IMR-90 (cell line): ENCODE measurements at regions not wholly inside any gene's neighbourhood (a gene's known extent, or its start where the extent isn't known, plus 50 kb on each side); places are given as distances from the start of the nearest gene placed in this dataset.

Experiments
- BHLHE40 ChIP-seq: fragments of 150-350 bp; IDR thresholded peaks from 2 replicates; pipeline ENCODE4 v1.6.1; 2016; ENCODE audit warnings: mild to moderate bottlenecking, low read depth, low read length
- CEBPB ChIP-seq: IDR thresholded peaks from 2 replicates; pipeline ENCODE4 v1.6.1; 2012; ENCODE audit warnings: low read depth, low read length, improper control_type of control experiment
- CHD1 ChIP-seq: IDR thresholded peaks from 2 replicates; pipeline ENCODE4 v1.6.1; 2012; ENCODE audit warnings: low read depth, low read length, improper control_type of control experiment
- FOS ChIP-seq: fragments of 150-350 bp; IDR thresholded peaks from 2 replicates; pipeline ENCODE4 v1.6.1; 2016; ENCODE audit warnings: low read depth, low read length
- MAFK ChIP-seq: IDR thresholded peaks from 2 replicates; pipeline ENCODE4 v1.6.1; 2012; ENCODE audit warnings: low read depth, low read length, improper control_type of control experiment
- MAZ ChIP-seq: IDR thresholded peaks from 2 replicates; pipeline ENCODE4 v1.6.1; 2012; ENCODE audit warnings: low read depth, mild to moderate bottlenecking, low read length, improper control_type of control experiment, moderate library complexity, borderline replicate concordance
- MXI1 ChIP-seq: IDR thresholded peaks from 2 replicates; pipeline ENCODE4 v1.6.1; 2012; ENCODE audit warnings: low read depth, mild to moderate bottlenecking, low read length, moderate library complexity, borderline replicate concordance
- POLR2A ChIP-seq: IDR thresholded peaks from 2 replicates; pipeline ENCODE4 v1.6.1; 2012; ENCODE audit warnings: mild to moderate bottlenecking, low read depth, low read length
- RAD21 ChIP-seq: IDR thresholded peaks from 2 replicates; pipeline ENCODE4 v1.6.1; 2012; ENCODE audit warnings: low read length, improper control_type of control experiment
- RFX5 ChIP-seq: IDR thresholded peaks from 2 replicates; pipeline ENCODE4 v1.8.0; 2012; ENCODE audit warnings: low read depth, mild to moderate bottlenecking, low read length, moderate library complexity
- SMC3 ChIP-seq: fragments of 150-350 bp; IDR thresholded peaks from 2 replicates; pipeline ENCODE4 v1.6.1; 2016; ENCODE audit warnings: low read depth, mild to moderate bottlenecking, antibody characterized with exemption, low read length, moderate library complexity
- TF ChIP-seq, protein P1 (sequence below): conservative IDR thresholded peaks from 2 replicates; pipeline ENCODE4 v1.5.1; 2012; ENCODE audit warnings: mild to moderate bottlenecking, low read depth, low read length, improper control_type of control experiment
- TF ChIP-seq, protein P2 (sequence below): fragments of 150-350 bp; IDR thresholded peaks from 2 replicates; pipeline ENCODE4 v1.6.1; 2016; ENCODE audit warnings: low read depth, mild to moderate bottlenecking, low read length, moderate library complexity, borderline replicate concordance

DNA sequence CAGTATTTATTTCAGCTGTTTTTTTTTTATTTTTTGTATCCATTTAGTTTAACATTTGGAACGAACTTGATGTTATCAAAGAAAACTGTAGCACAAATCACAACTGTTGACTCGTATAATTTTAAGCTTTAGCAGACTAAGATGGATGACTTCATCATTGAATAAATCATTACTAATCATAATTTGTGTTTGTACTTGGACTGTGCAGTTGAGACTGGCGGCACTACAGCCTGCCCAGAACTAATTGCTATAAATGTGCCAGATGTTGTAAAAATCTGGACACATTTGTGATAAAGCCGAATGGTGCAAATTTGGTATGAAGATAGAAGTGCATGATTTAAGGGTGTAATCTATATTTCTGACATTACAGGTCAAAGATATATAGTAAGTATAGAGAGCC, 897.7 kb upstream of the CDH8 start:
- TF ChIP-seq POLR2A: no peak
- TF ChIP-seq CEBPB: no peak
- TF ChIP-seq, protein P1, sequence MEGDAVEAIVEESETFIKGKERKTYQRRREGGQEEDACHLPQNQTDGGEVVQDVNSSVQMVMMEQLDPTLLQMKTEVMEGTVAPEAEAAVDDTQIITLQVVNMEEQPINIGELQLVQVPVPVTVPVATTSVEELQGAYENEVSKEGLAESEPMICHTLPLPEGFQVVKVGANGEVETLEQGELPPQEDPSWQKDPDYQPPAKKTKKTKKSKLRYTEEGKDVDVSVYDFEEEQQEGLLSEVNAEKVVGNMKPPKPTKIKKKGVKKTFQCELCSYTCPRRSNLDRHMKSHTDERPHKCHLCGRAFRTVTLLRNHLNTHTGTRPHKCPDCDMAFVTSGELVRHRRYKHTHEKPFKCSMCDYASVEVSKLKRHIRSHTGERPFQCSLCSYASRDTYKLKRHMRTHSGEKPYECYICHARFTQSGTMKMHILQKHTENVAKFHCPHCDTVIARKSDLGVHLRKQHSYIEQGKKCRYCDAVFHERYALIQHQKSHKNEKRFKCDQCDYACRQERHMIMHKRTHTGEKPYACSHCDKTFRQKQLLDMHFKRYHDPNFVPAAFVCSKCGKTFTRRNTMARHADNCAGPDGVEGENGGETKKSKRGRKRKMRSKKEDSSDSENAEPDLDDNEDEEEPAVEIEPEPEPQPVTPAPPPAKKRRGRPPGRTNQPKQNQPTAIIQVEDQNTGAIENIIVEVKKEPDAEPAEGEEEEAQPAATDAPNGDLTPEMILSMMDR: no peak
- no peak for TF ChIP-seq RFX5
- TF ChIP-seq RAD21: no peak
- no peak for TF ChIP-seq BHLHE40
- no peak for TF ChIP-seq SMC3
- no peak for TF ChIP-seq MXI1
- TF ChIP-seq, protein P2, sequence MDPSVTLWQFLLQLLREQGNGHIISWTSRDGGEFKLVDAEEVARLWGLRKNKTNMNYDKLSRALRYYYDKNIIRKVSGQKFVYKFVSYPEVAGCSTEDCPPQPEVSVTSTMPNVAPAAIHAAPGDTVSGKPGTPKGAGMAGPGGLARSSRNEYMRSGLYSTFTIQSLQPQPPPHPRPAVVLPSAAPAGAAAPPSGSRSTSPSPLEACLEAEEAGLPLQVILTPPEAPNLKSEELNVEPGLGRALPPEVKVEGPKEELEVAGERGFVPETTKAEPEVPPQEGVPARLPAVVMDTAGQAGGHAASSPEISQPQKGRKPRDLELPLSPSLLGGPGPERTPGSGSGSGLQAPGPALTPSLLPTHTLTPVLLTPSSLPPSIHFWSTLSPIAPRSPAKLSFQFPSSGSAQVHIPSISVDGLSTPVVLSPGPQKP: no peak
- TF ChIP-seq FOS: no peak
- TF ChIP-seq MAZ: no peak
- no peak for TF ChIP-seq MAFK
- TF ChIP-seq CHD1: no peak
